Testis (tissue), 2 donors: ENCODE measurements at regions not wholly inside any gene's neighbourhood (a gene's known extent, or its start where the extent isn't known, plus 50 kb on each side); places are given as distances from the start of the nearest gene placed in this dataset.

Source experiments
- POLR2A ChIP-seq: fragments of 450-650 bp; IDR thresholded peaks from one replicate; pipeline ENCODE4 v1.6.1; 2017; ENCODE audit warnings: antibody characterized with exemption, mild to moderate bottlenecking, moderate library complexity
- TF ChIP-seq, protein P1 (sequence below), 3 experiments: fragments of 450-650 bp in 2 of 3; fragments of 200-600 bp in 1 of 3; sonication (generic) in 1 of 3; IDR thresholded peaks; one replicate each; pipeline ENCODE4 v1.5.1; 2016 to 2019; ENCODE audit warnings: antibody characterized with exemption in 3 of 3, mild to moderate bottlenecking in 2 of 3, moderate library complexity in 1 of 3

DNA sequence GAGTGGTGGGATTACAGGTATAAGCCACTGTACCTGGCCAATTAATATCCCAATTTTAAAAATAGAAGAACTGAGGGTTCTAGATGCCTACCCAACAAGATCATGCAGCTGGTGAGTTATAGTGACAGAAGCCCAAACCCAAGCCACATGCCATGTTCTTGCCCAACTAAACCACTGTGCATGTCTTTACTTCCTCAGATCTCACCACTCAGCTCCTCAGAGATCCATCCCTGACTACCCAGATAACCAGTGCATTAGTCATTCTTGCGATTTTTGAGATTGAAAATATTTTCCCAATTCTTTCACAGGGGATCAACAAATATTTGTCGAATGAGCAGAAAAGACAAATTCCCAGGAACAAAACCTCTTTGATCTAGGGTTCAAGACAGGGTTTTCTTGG, 303.1 kb downstream of the CBLN1 start:
- TF ChIP-seq, protein P1, sequence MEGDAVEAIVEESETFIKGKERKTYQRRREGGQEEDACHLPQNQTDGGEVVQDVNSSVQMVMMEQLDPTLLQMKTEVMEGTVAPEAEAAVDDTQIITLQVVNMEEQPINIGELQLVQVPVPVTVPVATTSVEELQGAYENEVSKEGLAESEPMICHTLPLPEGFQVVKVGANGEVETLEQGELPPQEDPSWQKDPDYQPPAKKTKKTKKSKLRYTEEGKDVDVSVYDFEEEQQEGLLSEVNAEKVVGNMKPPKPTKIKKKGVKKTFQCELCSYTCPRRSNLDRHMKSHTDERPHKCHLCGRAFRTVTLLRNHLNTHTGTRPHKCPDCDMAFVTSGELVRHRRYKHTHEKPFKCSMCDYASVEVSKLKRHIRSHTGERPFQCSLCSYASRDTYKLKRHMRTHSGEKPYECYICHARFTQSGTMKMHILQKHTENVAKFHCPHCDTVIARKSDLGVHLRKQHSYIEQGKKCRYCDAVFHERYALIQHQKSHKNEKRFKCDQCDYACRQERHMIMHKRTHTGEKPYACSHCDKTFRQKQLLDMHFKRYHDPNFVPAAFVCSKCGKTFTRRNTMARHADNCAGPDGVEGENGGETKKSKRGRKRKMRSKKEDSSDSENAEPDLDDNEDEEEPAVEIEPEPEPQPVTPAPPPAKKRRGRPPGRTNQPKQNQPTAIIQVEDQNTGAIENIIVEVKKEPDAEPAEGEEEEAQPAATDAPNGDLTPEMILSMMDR (IDR thresholded peaks at IDR 0.05): no peak
- TF ChIP-seq POLR2A: no peak
